Kidney (tissue), 13 donors: ENCODE measurements at regions not wholly inside any gene's neighbourhood (a gene's known extent, or its start where the extent isn't known, plus 50 kb on each side); places are given as distances from the start of the nearest gene placed in this dataset.

Experiments
- DNase-seq, 5 donors: peaks; one replicate each; pipeline ENCODE4 v3.0.0-alpha.2; 2013 to 2020
- FAIRE-seq: peaks from 2 replicates; lab custom pipeline; 2012; peaks lifted over from hg19 to GRCh38; lab: Jason Lieb, UNC
- H3K27ac ChIP-seq, 2 donors: one replicate each; pipeline ENCODE4 v1.7.0; 2013; ENCODE audit warnings: low read depth in 2 of 2, low read length in 2 of 2, inconsistent platforms in 1 of 2
- H3K27me3 ChIP-seq: one replicate; pipeline ENCODE4 v1.7.1; 2013; ENCODE audit warnings: low read length, inconsistent platforms; ENCODE audit not compliant: control insufficient read depth, insufficient read depth
- H3K36me3 ChIP-seq, 3 donors: one replicate each; pipeline versions ENCODE4 v1.7.0 to v1.7.1; 2013; ENCODE audit warnings: low read length in 3 of 3, control low read depth in 1 of 3, inconsistent platforms in 1 of 3; ENCODE audit not compliant: insufficient read depth in 3 of 3, control insufficient read depth in 2 of 3
- H3K4me1 ChIP-seq, 3 donors: one replicate each; pipeline versions ENCODE4 v1.7.0 to v1.7.1; 2013; ENCODE audit warnings: low read length in 3 of 3, inconsistent platforms in 1 of 3, low read depth in 1 of 3; ENCODE audit not compliant: control insufficient read depth in 2 of 3, insufficient read depth in 2 of 3
- H3K4me3 ChIP-seq, 3 donors: one replicate each; pipeline versions ENCODE4 v1.7.0 to v1.8.1; 2013; ENCODE audit warnings: low read length in 3 of 3, control low read depth in 1 of 3, inconsistent platforms in 1 of 3
- H3K9ac ChIP-seq, 3 donors: one replicate each; pipeline versions ENCODE4 v1.7.0 to v1.7.1; 2013; ENCODE audit warnings: low read length in 3 of 3, control low read depth in 1 of 3, inconsistent platforms in 1 of 3
- H3K9me3 ChIP-seq, 3 donors: one replicate each; pipeline versions ENCODE4 v1.7.0 to v1.7.1; 2013; ENCODE audit warnings: low read length in 3 of 3, control low read depth in 1 of 3, inconsistent platforms in 1 of 3; ENCODE audit not compliant: control insufficient read depth in 2 of 3, insufficient read depth in 1 of 3
- CTCF ChIP-seq: IDR thresholded peaks from 3 replicates; pipeline ENCODE4 v1.5.1; 2012; ENCODE audit warnings: mild to moderate bottlenecking, moderate library complexity, borderline replicate concordance; ENCODE audit not compliant: insufficient read depth; ENCODE audit errors: extremely low read depth
- intact Hi-C: fragments of 100-400 bp; cut with DNase I; formaldehyde crosslinking; loops from one replicate; pipeline ENCODE4 v1.11.1; 2022
- donor health status: control.
- donor health status: control.
- donor health status: control.
- donor health status: control.
- donor health status: control.
- donor health status: DM: yes; HTN: yes; CAD: no.
- donor health status: Normal renal cell carcinoma (clear cell type).

DNA sequence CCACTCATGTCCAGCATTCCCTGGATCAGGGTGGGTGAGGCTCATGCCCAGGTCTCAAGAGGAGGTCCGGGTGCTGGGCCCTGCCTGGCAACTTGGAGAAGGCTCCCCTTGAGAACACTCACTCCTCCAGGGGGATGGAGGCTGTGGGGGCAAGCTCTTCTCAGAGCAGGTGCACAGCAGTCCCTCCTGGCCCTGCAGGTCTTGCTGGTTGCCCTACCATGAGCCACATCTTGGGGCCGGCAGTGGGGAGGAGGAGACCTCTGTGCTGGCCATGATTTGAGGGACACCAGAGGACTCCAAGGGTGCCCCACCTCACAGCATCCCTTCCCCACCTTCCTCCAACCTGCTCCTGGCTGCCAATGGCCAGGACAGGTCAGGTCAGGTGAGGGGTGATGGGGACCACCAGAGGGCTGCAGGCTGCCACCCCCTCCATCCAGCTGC is 87.4 kb upstream of the RET start:
- Histone ChIP-seq H3K27ac (no peak overlapping the region), H3K4me3 (no peak overlapping the region), H3K36me3 (no peaks in the 10 kb centered on the region), H3K9ac (no peak overlapping the region), H3K27me3 (no peaks in the 10 kb centered on the region), H3K4me1 (peaks cover 0 to 2% (median 0%) of the 10 kb centered on the region in 3 donors), H3K9me3 (no peaks in the 10 kb centered on the region)
- no peak for TF ChIP-seq CTCF
- no peak for FAIRE-seq
- intact Hi-C loops, result no loop called here
- peak in 2 of 5 donors; percentile 7 to 39 for DNase-seq

DNA sequence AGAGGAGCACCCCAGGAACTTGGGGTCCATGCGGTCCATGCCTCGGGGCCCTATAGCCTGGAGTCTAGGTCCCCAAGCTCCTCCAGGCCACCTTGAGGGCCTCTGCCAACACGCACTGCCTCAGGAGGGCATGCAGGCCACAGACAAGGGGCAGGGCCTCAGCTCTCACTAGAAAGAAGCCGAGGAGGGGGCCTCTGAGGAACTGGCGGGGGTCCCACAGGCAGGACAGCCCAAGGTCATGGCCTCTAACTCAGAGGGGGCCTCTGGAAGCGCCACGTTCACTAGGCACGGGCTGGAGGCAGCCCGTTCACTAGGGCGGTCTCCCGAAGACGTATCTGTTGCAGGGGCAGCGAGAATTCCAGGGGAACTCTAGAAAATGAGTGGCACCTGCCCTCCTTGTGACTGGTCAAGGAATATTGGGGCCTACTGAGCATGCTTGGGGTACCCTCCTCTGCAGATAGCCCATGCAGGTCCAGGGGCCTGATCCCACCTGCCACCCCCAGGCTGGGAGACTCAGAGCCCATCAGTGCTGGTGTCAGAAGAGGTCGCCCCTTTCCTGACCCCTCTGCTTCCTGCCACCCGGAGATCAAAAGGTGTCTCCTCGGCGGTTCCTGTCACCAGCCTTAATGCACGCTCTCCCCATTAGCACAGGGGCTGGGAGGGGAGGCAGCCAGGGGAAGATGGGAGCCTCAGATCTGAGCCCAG is 86.7 kb upstream of the RET start:
- H3K9ac ChIP-seq, result no peak overlapping the region
- no peaks in the 10 kb centered on the region for H3K36me3 ChIP-seq
- H3K9me3 ChIP-seq, result no peaks in the 10 kb centered on the region
- intact Hi-C loops, result no loop called here
- peaks cover 0 to 2% (median 0%) of the 10 kb centered on the region in 3 donors for H3K4me1 ChIP-seq
- no peaks in the 10 kb centered on the region for H3K27me3 ChIP-seq
- DNase-seq (peak in 2 of 5 donors; percentile 43 to 62), FAIRE-seq (no peak)
- no peak overlapping the region for H3K27ac ChIP-seq
- TF ChIP-seq CTCF, result no peak
- no peak overlapping the region for H3K4me3 ChIP-seq

GRCh38 chr10:42990721-42991441 is 86.0 kb upstream of the RET start:
- intact Hi-C loops, result no loop called here
- FAIRE-seq, result no peak
- no peaks in the 10 kb centered on the region for H3K27me3 ChIP-seq
- H3K27ac ChIP-seq, result no peak overlapping the region
- peak in 2 of 5 donors; percentile 6 to 59 for DNase-seq
- H3K4me1 ChIP-seq, result peaks cover 0 to 2% (median 0%) of the 10 kb centered on the region in 3 donors
- no peak for TF ChIP-seq CTCF
- no peak overlapping the region for H3K4me3 ChIP-seq
- H3K9me3 ChIP-seq, result no peaks in the 10 kb centered on the region
- H3K36me3 ChIP-seq, result no peaks in the 10 kb centered on the region
- H3K9ac ChIP-seq, result no peak overlapping the region
